ENCODE measurements at regions not wholly inside any gene's neighbourhood (a gene's known extent, or its start where the extent isn't known, plus 50 kb on each side); places are given as distances from the start of the nearest gene placed in this dataset.

- no peak overlapping the region for H4K91ac ChIP-seq (ENCODE audit: insufficient read length, low read depth, low read length)
- H2BK15ac ChIP-seq (ENCODE audit: low read depth, low read length) = no peak overlapping the region
- H4K8ac ChIP-seq (replicated peaks; ENCODE audit: insufficient read length, low read depth, low read length) = no peak overlapping the region
- Mint-ChIP-seq H3K9me3 (peaks cover 0 to 4% of the 10 kb centered on the region in 2 experiments; a peak in 2 of 5 replicates), H3K4me3 (no peak overlapping the region), H3K36me3 (ENCODE audit: insufficient read depth in 1 of 3, low read depth in 3 of 3) (peaks cover 0 to 6% (median 0%) of the 10 kb centered on the region in 3 experiments; a peak in 2 of 7 replicates), H3K27me3 (ENCODE audit: low read depth) (no peaks in the 10 kb centered on the region), H3K4me1 (peaks cover 19% of the 10 kb centered on the region in 2 experiments), H3K27ac (peak overlapping the region in 1 of 3 experiments; percentile 84; a peak in 1 of 7 replicates)
- H3K9me3 ChIP-seq (ENCODE audit: control insufficient read depth, low read depth, low read length) = no peaks in the 10 kb centered on the region
- H3K27me3 ChIP-seq (ENCODE audit: insufficient read depth, low read length) = no peaks in the 10 kb centered on the region
- no CpG with 5 or more reads among the region's 4 CpGs for WGBS (ENCODE audit: extremely low coverage, insufficient read length, low lambda C conversion rate)
- no peak overlapping the region for H3K14ac ChIP-seq (ENCODE audit: insufficient read depth, low read length)
- H3K4me2 ChIP-seq (ENCODE audit: insufficient read depth, insufficient read length, low read length) = no peak overlapping the region
- H3K23ac ChIP-seq (ENCODE audit: insufficient read length, low read depth, low read length) = no peak overlapping the region
- no peak for DNase-seq
- H3K18ac ChIP-seq (ENCODE audit: insufficient read length, low read depth, low read length) = no peak overlapping the region
- H3K4me1 ChIP-seq (ENCODE audit: insufficient read depth, low read length) = no peaks in the 10 kb centered on the region
- no peak overlapping the region for H2BK5ac ChIP-seq (ENCODE audit: insufficient read length, low read length)
- no peaks in the 10 kb centered on the region for H3K79me1 ChIP-seq (ENCODE audit: insufficient read depth, low read depth, low read length, poor library complexity, severe bottlenecking)
- H2BK12ac ChIP-seq (ENCODE audit: insufficient read length, low read depth, low read length) = no peak overlapping the region
- H2AK5ac ChIP-seq (ENCODE audit: insufficient read length, low read length) = no peak overlapping the region
- no peak overlapping the region for H2BK20ac ChIP-seq (ENCODE audit: low read depth, low read length, poor library complexity, severe bottlenecking)
- H3K27ac ChIP-seq (ENCODE audit: insufficient read length, low read depth, low read length) = no peak overlapping the region
- no peaks in the 10 kb centered on the region for H3K23me2 ChIP-seq (ENCODE audit: insufficient read length, low read depth, low read length, poor library complexity, severe bottlenecking)
- H3T11ph ChIP-seq (ENCODE audit: low read length) = no peak overlapping the region
- no peaks in the 10 kb centered on the region for H4K20me1 ChIP-seq (ENCODE audit: control insufficient read depth, insufficient read depth, insufficient read length)
- H3K9ac ChIP-seq (ENCODE audit: extremely low read depth, insufficient read length, low read length) = no peak overlapping the region
- no peaks in the 10 kb centered on the region for H3K79me2 ChIP-seq (ENCODE audit: insufficient read depth, low read length)
- no peak overlapping the region for H3K4ac ChIP-seq (ENCODE audit: low read depth, low read length)
- no peak for TF ChIP-seq CTCF (conservative IDR thresholded peaks at IDR 0.05)
- H2BK120ac ChIP-seq (ENCODE audit: low read depth, low read length, poor library complexity, severe bottlenecking) = no peak overlapping the region
- H2AFZ ChIP-seq (ENCODE audit: low read length) = peak overlapping the region; percentile 45
- H3K56ac ChIP-seq (ENCODE audit: insufficient read length, low read depth, low read length) = no peak overlapping the region
- H4K5ac ChIP-seq (ENCODE audit: insufficient read length, low read depth, low read length) = no peak overlapping the region
These were observed 842.6 kb upstream of the ACO1 start for GRCh38 chr9:31541721-31542281.

Data from H9 (cell line).